Breast epithelium (tissue), 3 donors: ENCODE measurements at regions not wholly inside any gene's neighbourhood (a gene's known extent, or its start where the extent isn't known, plus 50 kb on each side); places are given as distances from the start of the nearest gene placed in this dataset.

Experiments
- CTCF ChIP-seq, 3 donors: fragments of 450-650 bp; IDR thresholded peaks; one replicate each; pipeline ENCODE4 v1.5.1; 2016 to 2017; ENCODE audit warnings: antibody characterized with exemption in 3 of 3, mild to moderate bottlenecking in 3 of 3, moderate library complexity in 3 of 3
- POLR2AphosphoS5 ChIP-seq, 3 donors: sonication (generic); formaldehyde crosslinking; IDR thresholded peaks; one replicate each; pipeline ENCODE4 v1.6.1; 2017; ENCODE audit warnings: antibody characterized with exemption in 3 of 3

- TF ChIP-seq CTCF (IDR thresholded peaks at IDR 0.05) (no peak), POLR2AphosphoS5 (IDR thresholded peaks at IDR 0.05) (no peak)
Measured at GRCh38 chr9:99425124-99425523, 203.0 kb downstream of the SEC61B start.
